ENCODE measurements at regions not wholly inside any gene's neighbourhood (a gene's known extent, or its start where the extent isn't known, plus 50 kb on each side); places are given as distances from the start of the nearest gene placed in this dataset.

DNA sequence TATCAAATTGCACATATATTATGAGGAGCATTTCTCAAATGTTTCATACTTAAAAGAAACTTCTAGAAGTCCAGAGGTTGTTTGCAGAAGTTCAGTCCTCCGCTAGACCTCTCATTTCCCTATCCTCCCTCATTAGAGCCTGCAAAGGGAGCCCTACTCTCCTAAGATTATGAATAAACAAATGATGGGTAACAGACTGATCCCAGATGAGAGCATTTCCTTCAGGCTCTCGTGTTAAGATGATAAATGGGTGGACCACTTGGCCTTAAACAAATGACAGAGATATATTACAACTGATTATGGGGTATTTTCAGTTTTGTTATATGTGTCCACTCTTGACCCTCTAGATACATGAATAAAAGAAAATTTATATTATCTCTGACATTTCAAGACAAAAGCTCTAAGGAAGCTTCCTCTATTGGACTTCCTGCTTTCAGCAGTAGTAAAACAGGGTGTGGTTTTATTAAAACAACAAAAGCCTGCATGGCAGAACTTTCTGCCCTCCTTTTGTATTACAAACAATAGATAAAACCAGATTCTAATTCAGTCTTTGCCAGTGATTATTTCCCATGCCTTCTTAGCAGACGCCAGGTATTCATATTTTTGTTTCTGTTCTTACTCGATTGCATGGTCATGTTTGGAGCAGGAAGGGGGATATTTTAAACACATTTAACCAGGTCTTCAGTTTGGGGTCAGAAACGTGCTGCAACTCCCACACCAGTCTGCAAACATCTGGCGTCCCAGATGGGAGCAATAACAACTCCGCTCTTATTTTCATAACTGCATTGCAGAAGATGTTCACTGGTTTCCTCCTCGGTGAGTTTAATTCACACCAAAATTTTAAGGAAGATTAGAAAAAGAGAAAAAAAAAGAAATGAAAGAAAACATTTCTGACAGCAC lies 52.4 kb upstream of the FAM204A start:
- ATAC-seq (ENCODE audit: insufficient read depth, low read depth) (no peak), DNase-seq (no peak)
- no peaks in the 10 kb centered on the region for H3K79me2 ChIP-seq (ENCODE audit: insufficient read depth, low read length)
- peaks cover 17% of the 10 kb centered on the region for H3K27me3 ChIP-seq (ENCODE audit: insufficient read depth, low read length, poor library complexity)
- no peak for TF ChIP-seq EZH2 (IDR thresholded peaks at IDR 0.05; ENCODE audit: borderline replicate concordance, low read depth, low read length, severe bottlenecking)
- no peak overlapping the region for H3K27ac ChIP-seq (ENCODE audit: low read length)
- H3K36me3 ChIP-seq (ENCODE audit: insufficient read depth, low read length): no peaks in the 10 kb centered on the region
- H3K9me3 ChIP-seq (ENCODE audit: insufficient read depth, low read length, severe bottlenecking): no peaks in the 10 kb centered on the region
- no peak overlapping the region for H2AFZ ChIP-seq (ENCODE audit: low read depth, low read length)
- H3K9ac ChIP-seq (ENCODE audit: low read depth, low read length): no peak overlapping the region
- no peak overlapping the region for H3K4me2 ChIP-seq (ENCODE audit: insufficient read depth, low read length)
- no peaks in the 10 kb centered on the region for H4K20me1 ChIP-seq (ENCODE audit: insufficient read depth, low read length)
- H3K4me3 ChIP-seq (ENCODE audit: low read depth in 1 of 2, low read length in 2 of 2): no peak overlapping the region
- H3K4me1 ChIP-seq (ENCODE audit: insufficient read depth, low read length): no peaks in the 10 kb centered on the region

- Histone ChIP-seq H3K27ac (ENCODE audit: low read length) (no peak overlapping the region), H4K20me1 (ENCODE audit: insufficient read depth, low read length) (no peaks in the 10 kb centered on the region), H2AFZ (ENCODE audit: low read depth, low read length) (no peak overlapping the region), H3K4me2 (ENCODE audit: insufficient read depth, low read length) (no peak overlapping the region), H3K79me2 (ENCODE audit: insufficient read depth, low read length) (no peaks in the 10 kb centered on the region), H3K27me3 (ENCODE audit: insufficient read depth, low read length, poor library complexity) (peaks cover 16% of the 10 kb centered on the region), H3K4me1 (ENCODE audit: insufficient read depth, low read length) (no peaks in the 10 kb centered on the region), H3K9me3 (ENCODE audit: insufficient read depth, low read length, severe bottlenecking) (no peaks in the 10 kb centered on the region), H3K36me3 (ENCODE audit: insufficient read depth, low read length) (no peaks in the 10 kb centered on the region), H3K9ac (ENCODE audit: low read depth, low read length) (no peak overlapping the region), H3K4me3 (ENCODE audit: low read depth in 1 of 2, low read length in 2 of 2) (no peak overlapping the region)
- DNase-seq (no peak), ATAC-seq (ENCODE audit: insufficient read depth, low read depth) (no peak)
- TF ChIP-seq EZH2 (IDR thresholded peaks at IDR 0.05; ENCODE audit: borderline replicate concordance, low read depth, low read length, severe bottlenecking) (no peak), CTCF (IDR thresholded peaks at IDR 0.05; ENCODE audit: borderline replicate concordance, extremely low read depth, low read length, poor library complexity, severe bottlenecking) (no peak)
Measured at GRCh38 chr10:118392761-118393160, 50.6 kb upstream of the FAM204A start.

All from DND-41 (cell line).